ENCODE measurements at regions not wholly inside any gene's neighbourhood (a gene's known extent, or its start where the extent isn't known, plus 50 kb on each side); places are given as distances from the start of the nearest gene placed in this dataset.

DNA sequence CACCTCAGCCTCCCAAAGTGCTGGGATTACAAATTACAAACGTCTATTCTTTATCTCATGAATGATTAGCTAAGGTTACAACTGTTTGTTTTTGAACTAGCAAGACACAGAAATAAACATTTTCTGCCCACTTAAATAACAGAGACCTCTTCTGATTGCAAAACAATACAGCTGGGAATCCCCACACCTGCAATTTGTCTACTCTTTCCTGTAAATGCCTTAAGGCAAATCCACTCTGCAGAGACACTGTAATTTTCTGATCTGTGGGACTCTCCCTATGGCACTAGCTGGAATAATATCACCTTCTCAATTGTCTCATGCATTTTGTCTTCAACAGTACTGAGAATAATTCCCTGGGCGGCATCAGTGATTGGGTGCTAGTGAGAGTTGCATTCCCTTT lies 149.3 kb upstream of the FAM3C start:
- H4K20me1 ChIP-seq (ENCODE audit: insufficient read depth, low read length): no peaks in the 10 kb centered on the region
- dilution Hi-C loops (cut with HindIII; ENCODE audit: low sequenced_read_pairs, unreplicated experiment): no loop called here
- H3K9me3 ChIP-seq (ENCODE audit: control insufficient read depth, insufficient read depth, low read length): peaks cover 2% of the 10 kb centered on the region; the same call in 1 of the 2 replicates
- no peak overlapping the region for H3K27ac ChIP-seq (ENCODE audit: insufficient read depth, low read length)
- H3K79me1 ChIP-seq (ENCODE audit: low read depth in 1 of 2, low read length in 2 of 2): no peaks in the 10 kb centered on the region
- H2BK120ac ChIP-seq (ENCODE audit: low read depth, low read length): peak overlapping the region; percentile 10; the same call in 1 of the 2 replicates
- no peak overlapping the region for H3K14ac ChIP-seq (replicated peaks; ENCODE audit: low read depth, low read length)
- H3K4me1 ChIP-seq (ENCODE audit: control insufficient read depth, insufficient read depth, low read length): 0 out of 2 replicates have a peak, but pooled peaks cover 3% of the 10 kb centered on the region
- no peaks in the 10 kb centered on the region for H3K36me3 ChIP-seq (ENCODE audit: control insufficient read depth, insufficient read depth, low read length)
- ChIA-PET POLR2A (ENCODE audit: unreplicated experiment) (interaction anchor here (1.0 kb wide), 1 partner anchor 176 kb away, joined by 3 read pairs; no protein-coding TSS in a partner anchor), CTCF (no interaction called here)
- H2AFZ ChIP-seq (replicated peaks; ENCODE audit: low read length, poor library complexity): no peak overlapping the region
- no peak overlapping the region for H2AK9ac ChIP-seq (replicated peaks; ENCODE audit: low read depth, low read length, poor library complexity)
- no peak overlapping the region for H3K18ac ChIP-seq (ENCODE audit: low read depth, low read length)
- H3K56ac ChIP-seq (ENCODE audit: extremely low read depth, insufficient read depth, low read length): no peak overlapping the region
- TF ChIP-seq RAD21 (IDR thresholded peaks at IDR 0.05; ENCODE audit: low read length): no peak
- TF ChIP-seq RFX5 (IDR thresholded peaks at IDR 0.05; ENCODE audit: low read depth, low read length): no peak
- TF ChIP-seq MAZ (IDR thresholded peaks at IDR 0.05; ENCODE audit: borderline replicate concordance, low read depth, low read length): no peak
- no peak for TF ChIP-seq BHLHE40 (IDR thresholded peaks at IDR 0.05; ENCODE audit: low read depth, low read length)
- no peak for TF ChIP-seq NFE2L2 (IDR thresholded peaks at IDR 0.05; ENCODE audit: low read depth, low read length)
- no peak for TF ChIP-seq FOS (IDR thresholded peaks at IDR 0.05; ENCODE audit: low read depth, low read length)
- H3K4me3 ChIP-seq (ENCODE audit: insufficient read depth, low read depth, low read length): no peak overlapping the region
- peaks cover 2% of the 10 kb centered on the region for H3K27me3 ChIP-seq (ENCODE audit: control insufficient read depth, insufficient read depth, low read length)
- in situ Hi-C loops (cut with MboI; ENCODE audit: low sequenced_read_pairs): loop anchor here (5.0 to 10.0 kb wide), 2 partner anchors 178 to 421 kb away; no protein-coding TSS in a partner anchor
- no peak for DNase-seq
- no peak overlapping the region for H3K4ac ChIP-seq (ENCODE audit: low read depth, low read length)
- no TSS peak for BruUV-seq (replicated peaks)
- H2AK5ac ChIP-seq (ENCODE audit: low read depth, low read length): no peak overlapping the region
- peak overlapping the region; percentile 33; the same call in 1 of the 2 replicates for H2BK20ac ChIP-seq (ENCODE audit: low read depth, low read length)
- no peaks in the 10 kb centered on the region for H3K9me1 ChIP-seq (ENCODE audit: insufficient read depth, low read length)
- H3K9ac ChIP-seq (ENCODE audit: low read depth, low read length): no peak overlapping the region
- no peak overlapping the region for H4K91ac ChIP-seq (ENCODE audit: insufficient read depth, low read depth, low read length)
- no peak overlapping the region for H4K5ac ChIP-seq (ENCODE audit: low read depth, low read length)
- no CpG with 5 or more reads among the region's 2 CpGs for WGBS, 2 experiments (ENCODE audit: extremely low coverage in 2 of 2, insufficient read length in 1 of 2)
- intact Hi-C loops (cut with micrococcal nuclease): loop anchor here (5.0 kb wide), 6 partner anchors 98 to 558 kb away; partner anchors contain the start of gene CPED1
- H3K23ac ChIP-seq (ENCODE audit: low read depth, low read length): no peak overlapping the region
- H2BK5ac ChIP-seq (ENCODE audit: low read depth, low read length, poor library complexity, severe bottlenecking): no peak overlapping the region
- ATAC-seq (ENCODE audit: low read depth): no peak
- no peak overlapping the region for H3K4me2 ChIP-seq (ENCODE audit: low read depth, low read length)
- no peak overlapping the region for H2BK15ac ChIP-seq (ENCODE audit: low read depth, low read length)
- H4K8ac ChIP-seq (ENCODE audit: low read depth in 2 of 2, low read length in 2 of 2): no peak overlapping the region

Data from IMR-90 (cell line).